PC-9 (cell line): ENCODE measurements at regions not wholly inside any gene's neighbourhood (a gene's known extent, or its start where the extent isn't known, plus 50 kb on each side); places are given as distances from the start of the nearest gene placed in this dataset.

Source experiments
- BruUV-seq: library from RNA; stranded (reverse); fragments of 400-500 nt; replicated peaks from 2 replicates; lab custom pipeline; 2021; lab: Mats Ljungman, UMichigan
- CTCF ChIA-PET: fragments of 300-600 bp; sonication (Branson Sonifier 250); formaldehyde crosslinking; loops from one replicate; lab custom pipeline; 2022; ENCODE audit warnings: antibody characterized with exemption; lab: Charles Lee
- POLR2A ChIA-PET: fragments of 300-600 bp; sonication (Branson Sonifier 250); formaldehyde crosslinking; loops from one replicate; lab custom pipeline; 2022; ENCODE audit warnings: antibody characterized with exemption; ENCODE audit not compliant: unreplicated experiment; lab: Charles Lee
- DNase-seq, 2 experiments: peaks; one replicate each; pipeline versions ENCODE4 v3.0.0 to v3.0.0-alpha.2; 2015 to 2022; ENCODE audit warnings: mixed read lengths in 1 of 2
- H2AFZ ChIP-seq: fragments of 200-600 bp; sonication (generic); 2 replicates; pipeline ENCODE4 v1.8.1; 2017; ENCODE audit warnings: antibody characterized with exemption
- H3F3A ChIP-seq: fragments of 200-600 bp; sonication (generic); 2 replicates; pipeline ENCODE4 v1.8.1; 2017; ENCODE audit warnings: antibody characterized with exemption, mild to moderate bottlenecking, low read depth; ENCODE audit not compliant: insufficient read depth
- H3K27ac ChIP-seq: fragments of 200-600 bp; sonication (generic); 2 replicates; pipeline ENCODE4 v1.6.1; 2016; ENCODE audit warnings: mixed run types
- H3K27me3 ChIP-seq: fragments of 200-600 bp; sonication (generic); 2 replicates; pipeline ENCODE4 v1.6.1; 2016; ENCODE audit warnings: low read depth, mixed run types; ENCODE audit not compliant: insufficient read depth
- H3K36me3 ChIP-seq: fragments of 200-600 bp; sonication (generic); 2 replicates; pipeline ENCODE4 v1.6.1; 2016; ENCODE audit warnings: low read depth, mixed run types
- H3K4me1 ChIP-seq: fragments of 200-600 bp; sonication (generic); replicated peaks from 2 replicates; pipeline ENCODE4 v1.6.1; 2016; ENCODE audit warnings: mixed run types; ENCODE audit not compliant: insufficient read depth
- H3K4me2 ChIP-seq: fragments of 200-600 bp; sonication (generic); 2 replicates; pipeline ENCODE4 v1.6.1; 2017; ENCODE audit warnings: mixed run types
- H3K4me3 ChIP-seq: fragments of 200-600 bp; sonication (generic); 2 replicates; pipeline ENCODE4 v1.6.1; 2016; ENCODE audit warnings: mixed run types
- H3K79me2 ChIP-seq: fragments of 200-600 bp; sonication (generic); 2 replicates; pipeline ENCODE4 v1.6.1; 2017; ENCODE audit warnings: low read depth, mixed run types
- H3K9me2 ChIP-seq: fragments of 200-600 bp; sonication (generic); 2 replicates; pipeline ENCODE4 v1.8.1; 2017; ENCODE audit warnings: mild to moderate bottlenecking; ENCODE audit not compliant: insufficient read depth
- H3K9me3 ChIP-seq: fragments of 200-600 bp; sonication (generic); 2 replicates; pipeline ENCODE4 v1.8.1; 2016; ENCODE audit warnings: low read depth; ENCODE audit not compliant: insufficient read depth
- H4K20me1 ChIP-seq: fragments of 200-600 bp; sonication (generic); 2 replicates; pipeline ENCODE4 v1.8.1; 2017; ENCODE audit not compliant: insufficient read depth
- CTCF ChIP-seq: fragments of 200-600 bp; sonication (generic); conservative IDR thresholded peaks from 2 replicates; pipeline ENCODE4 v1.6.1; 2017; ENCODE audit warnings: mixed run types, antibody characterized with exemption, mild to moderate bottlenecking, moderate library complexity
- EZH2 ChIP-seq: fragments of 200-600 bp; sonication (generic); IDR thresholded peaks from 2 replicates; pipeline ENCODE4 v1.8.0; 2017; ENCODE audit warnings: antibody characterized with exemption, low read depth
- intact Hi-C: fragments of 100-400 bp; cut with micrococcal nuclease; formaldehyde crosslinking; loops from one replicate; pipeline ENCODE4 v1.10.0; 2022; ENCODE audit not compliant: unreplicated experiment

- H3K27ac ChIP-seq: no peak overlapping the region
- H3F3A ChIP-seq: no peaks in the 10 kb centered on the region
- no peaks in the 10 kb centered on the region for H3K9me2 ChIP-seq
- CTCF ChIA-PET: no interaction called here
- H3K27me3 ChIP-seq: no peaks in the 10 kb centered on the region
- TF ChIP-seq EZH2 (no peak), CTCF (no peak)
- H2AFZ ChIP-seq: no peak overlapping the region
- H3K36me3 ChIP-seq: no peaks in the 10 kb centered on the region
- BruUV-seq: no TSS peak
- H3K4me1 ChIP-seq: no peaks in the 10 kb centered on the region
- H4K20me1 ChIP-seq: no peaks in the 10 kb centered on the region
- H3K79me2 ChIP-seq: no peaks in the 10 kb centered on the region
- POLR2A ChIA-PET: no interaction called here
- no peak for DNase-seq
- intact Hi-C loops: no loop called here
- H3K4me2 ChIP-seq: no peak overlapping the region
- no peaks in the 10 kb centered on the region for H3K9me3 ChIP-seq
- no peak overlapping the region for H3K4me3 ChIP-seq
These were observed 299.3 kb upstream of the RTL1 start for GRCh38 chr14:101202627-101203404.

- Histone ChIP-seq H3K4me1 (no peaks in the 10 kb centered on the region), H3K79me2 (no peaks in the 10 kb centered on the region), H3K9me2 (no peaks in the 10 kb centered on the region), H3K4me2 (no peak overlapping the region), H3K27me3 (no peaks in the 10 kb centered on the region), H3K36me3 (no peaks in the 10 kb centered on the region), H3K27ac (no peak overlapping the region), H4K20me1 (no peaks in the 10 kb centered on the region), H3K4me3 (no peak overlapping the region), H2AFZ (no peak overlapping the region), H3K9me3 (no peaks in the 10 kb centered on the region), H3F3A (no peaks in the 10 kb centered on the region)
- ChIA-PET CTCF (no interaction called here), POLR2A (no interaction called here)
- DNase-seq: no peak
- TF ChIP-seq EZH2 (no peak), CTCF (no peak)
- intact Hi-C loops: no loop called here
- BruUV-seq: no TSS peak
These were observed 303.0 kb upstream of the RTL1 start for GRCh38 chr14:101206556-101206955.

- Histone ChIP-seq H3K9me2 (no peaks in the 10 kb centered on the region), H3K36me3 (no peaks in the 10 kb centered on the region), H3K4me2 (no peak overlapping the region), H3K79me2 (no peaks in the 10 kb centered on the region), H3K27ac (no peak overlapping the region), H3K27me3 (no peaks in the 10 kb centered on the region), H3F3A (no peaks in the 10 kb centered on the region), H3K9me3 (no peaks in the 10 kb centered on the region), H3K4me1 (no peaks in the 10 kb centered on the region), H4K20me1 (no peaks in the 10 kb centered on the region), H2AFZ (no peak overlapping the region), H3K4me3 (no peak overlapping the region)
- DNase-seq: no peak
- intact Hi-C loops: no loop called here
- POLR2A ChIA-PET: no interaction called here
- TF ChIP-seq EZH2: no peak
- TF ChIP-seq CTCF: no peak
- BruUV-seq: no TSS peak
- CTCF ChIA-PET: no interaction called here
These were observed 303.5 kb upstream of the RTL1 start for GRCh38 chr14:101207041-101207440.
